ENCODE measurements at regions not wholly inside any gene's neighbourhood (a gene's known extent, or its start where the extent isn't known, plus 50 kb on each side); places are given as distances from the start of the nearest gene placed in this dataset.

GRCh38 chr6:102717737-102718456 is 1324.4 kb downstream of the GRIK2 start:
- H3K27me3 ChIP-seq: no peaks in the 10 kb centered on the region
- no peak overlapping the region for H3K4me3 ChIP-seq
- no peaks in the 10 kb centered on the region for H3K36me3 ChIP-seq
- no peak overlapping the region for H3K27ac ChIP-seq
- DNase-seq: no peak
- no peaks in the 10 kb centered on the region for H3K4me1 ChIP-seq
- no peaks in the 10 kb centered on the region for H3K9me3 ChIP-seq (replicated peaks)

GRCh38 chr6:102717252-102717651 is 1323.7 kb downstream of the GRIK2 start:
- Histone ChIP-seq H3K4me1 (no peaks in the 10 kb centered on the region), H3K27ac (no peak overlapping the region), H3K27me3 (no peaks in the 10 kb centered on the region), H3K4me3 (no peak overlapping the region), H3K9me3 (replicated peaks) (no peaks in the 10 kb centered on the region), H3K36me3 (no peaks in the 10 kb centered on the region)
- DNase-seq: no peak

GRCh38 chr6:102701019-102701418 is 1307.5 kb downstream of the GRIK2 start:
- Histone ChIP-seq H3K27me3 (no peaks in the 10 kb centered on the region), H3K4me3 (no peak overlapping the region)
- DNase-seq: no peak

GRCh38 chr6:102686461-102686860 is 1293.0 kb downstream of the GRIK2 start:
- no peaks in the 10 kb centered on the region for H3K9me3 ChIP-seq (replicated peaks)
- H3K4me1 ChIP-seq: no peaks in the 10 kb centered on the region
- H3K27me3 ChIP-seq: no peaks in the 10 kb centered on the region
- no peak for DNase-seq
- H3K36me3 ChIP-seq: no peaks in the 10 kb centered on the region
- H3K4me3 ChIP-seq: no peak overlapping the region
- H3K27ac ChIP-seq: no peak overlapping the region

More at GRCh38 chr6:102701019-102701418, 1307.5 kb downstream of the GRIK2 start:
- Histone ChIP-seq H3K36me3 (no peaks in the 10 kb centered on the region), H3K27ac (no peak overlapping the region), H3K9me3 (replicated peaks) (no peaks in the 10 kb centered on the region), H3K4me1 (no peaks in the 10 kb centered on the region)

GRCh38 chr6:102680413-102680812 is 1286.9 kb downstream of the GRIK2 start:
- no peaks in the 10 kb centered on the region for H3K9me3 ChIP-seq (replicated peaks)
- no peaks in the 10 kb centered on the region for H3K27me3 ChIP-seq
- DNase-seq: no peak

GRCh38 chr6:102679865-102680264 is 1286.4 kb downstream of the GRIK2 start:
- no peak overlapping the region for H3K27ac ChIP-seq
- no peaks in the 10 kb centered on the region for H3K9me3 ChIP-seq (replicated peaks)
- DNase-seq: no peak
- H3K36me3 ChIP-seq: no peaks in the 10 kb centered on the region
- H3K4me3 ChIP-seq: no peak overlapping the region
- H3K27me3 ChIP-seq: no peaks in the 10 kb centered on the region
- H3K4me1 ChIP-seq: no peaks in the 10 kb centered on the region

More at GRCh38 chr6:102680413-102680812, 1286.9 kb downstream of the GRIK2 start:
- Histone ChIP-seq H3K27ac (no peak overlapping the region), H3K36me3 (no peaks in the 10 kb centered on the region), H3K4me3 (no peak overlapping the region), H3K4me1 (no peaks in the 10 kb centered on the region)

- no peaks in the 10 kb centered on the region for H3K4me1 ChIP-seq
- no peaks in the 10 kb centered on the region for H3K36me3 ChIP-seq
- no peaks in the 10 kb centered on the region for H3K9me3 ChIP-seq (replicated peaks)
- H3K27ac ChIP-seq: no peak overlapping the region
- no peak for DNase-seq
- no peaks in the 10 kb centered on the region for H3K27me3 ChIP-seq
- no peak overlapping the region for H3K4me3 ChIP-seq
Measured at GRCh38 chr6:102677225-102677624, 1283.7 kb downstream of the GRIK2 start.

- Histone ChIP-seq H3K4me3 (no peak overlapping the region), H3K4me1 (no peaks in the 10 kb centered on the region), H3K36me3 (no peaks in the 10 kb centered on the region), H3K27me3 (no peaks in the 10 kb centered on the region), H3K27ac (no peak overlapping the region), H3K9me3 (replicated peaks) (no peaks in the 10 kb centered on the region)
- no peak for DNase-seq
Measured at GRCh38 chr6:102670735-102671134, 1277.2 kb downstream of the GRIK2 start.

GRCh38 chr6:102662851-102663250 is 1269.3 kb downstream of the GRIK2 start:
- Histone ChIP-seq H3K36me3 (no peaks in the 10 kb centered on the region), H3K27me3 (no peaks in the 10 kb centered on the region), H3K4me3 (no peak overlapping the region), H3K27ac (no peak overlapping the region), H3K4me1 (no peaks in the 10 kb centered on the region), H3K9me3 (replicated peaks) (no peaks in the 10 kb centered on the region)
- no peak for DNase-seq

GRCh38 chr6:102660303-102660702 is 1266.8 kb downstream of the GRIK2 start:
- Histone ChIP-seq H3K36me3 (no peaks in the 10 kb centered on the region), H3K9me3 (replicated peaks) (no peaks in the 10 kb centered on the region), H3K27ac (no peak overlapping the region), H3K27me3 (no peaks in the 10 kb centered on the region), H3K4me3 (no peak overlapping the region), H3K4me1 (no peaks in the 10 kb centered on the region)
- no peak for DNase-seq

- Histone ChIP-seq H3K9me3 (replicated peaks) (no peaks in the 10 kb centered on the region), H3K4me3 (no peak overlapping the region), H3K27me3 (no peaks in the 10 kb centered on the region), H3K36me3 (no peaks in the 10 kb centered on the region), H3K27ac (no peak overlapping the region), H3K4me1 (no peaks in the 10 kb centered on the region)
- DNase-seq: no peak
Measured at GRCh38 chr6:102655823-102656222, 1262.3 kb downstream of the GRIK2 start.

GRCh38 chr6:102641426-102641825 is 1247.9 kb downstream of the GRIK2 start:
- Histone ChIP-seq H3K4me1 (no peaks in the 10 kb centered on the region), H3K36me3 (no peaks in the 10 kb centered on the region), H3K27ac (no peak overlapping the region), H3K9me3 (replicated peaks) (no peaks in the 10 kb centered on the region), H3K4me3 (no peak overlapping the region), H3K27me3 (no peaks in the 10 kb centered on the region)
- no peak for DNase-seq

GRCh38 chr6:102631921-102632320 is 1238.4 kb downstream of the GRIK2 start:
- Histone ChIP-seq H3K27me3 (no peaks in the 10 kb centered on the region), H3K4me3 (no peak overlapping the region), H3K36me3 (no peaks in the 10 kb centered on the region), H3K27ac (no peak overlapping the region), H3K9me3 (replicated peaks) (no peaks in the 10 kb centered on the region), H3K4me1 (no peaks in the 10 kb centered on the region)
- no peak for DNase-seq

GRCh38 chr6:102623201-102623600 is 1229.7 kb downstream of the GRIK2 start:
- H3K4me3 ChIP-seq: no peak overlapping the region
- DNase-seq: no peak
- no peaks in the 10 kb centered on the region for H3K9me3 ChIP-seq (replicated peaks)
- H3K27ac ChIP-seq: no peak overlapping the region
- no peaks in the 10 kb centered on the region for H3K27me3 ChIP-seq
- H3K36me3 ChIP-seq: no peaks in the 10 kb centered on the region
- no peaks in the 10 kb centered on the region for H3K4me1 ChIP-seq

GRCh38 chr6:102619585-102619984 is 1226.1 kb downstream of the GRIK2 start:
- no peak overlapping the region for H3K4me3 ChIP-seq
- peak in 1 of 2 experiments; percentile 36 for DNase-seq
- H3K27me3 ChIP-seq: no peaks in the 10 kb centered on the region
- no peaks in the 10 kb centered on the region for H3K4me1 ChIP-seq
- H3K36me3 ChIP-seq: no peaks in the 10 kb centered on the region
- no peaks in the 10 kb centered on the region for H3K9me3 ChIP-seq (replicated peaks)
- no peak overlapping the region for H3K27ac ChIP-seq

GRCh38 chr6:102582569-102582968 is 1189.1 kb downstream of the GRIK2 start:
- H3K4me3 ChIP-seq: no peak overlapping the region
- no peak overlapping the region for H3K27ac ChIP-seq
- H3K9me3 ChIP-seq (replicated peaks): no peaks in the 10 kb centered on the region
- no peaks in the 10 kb centered on the region for H3K36me3 ChIP-seq
- DNase-seq: no peak
- no peaks in the 10 kb centered on the region for H3K27me3 ChIP-seq
- no peaks in the 10 kb centered on the region for H3K4me1 ChIP-seq
